ENCODE measurements at regions not wholly inside any gene's neighbourhood (a gene's known extent, or its start where the extent isn't known, plus 50 kb on each side); places are given as distances from the start of the nearest gene placed in this dataset.

- DNase-seq, result peak in 1 of 3 donors; percentile 43
- peak overlapping the region; percentile 37 for H3K9ac ChIP-seq (ENCODE audit: insufficient read depth, low read length, poor library complexity, severe bottlenecking)
- H3K9me3 Mint-ChIP-seq, result peaks cover 0 to 2% (median 0%) of the 10 kb centered on the region in 7 donors
- peak overlapping the region; percentile 66 to 90 (median 77) for H3K27ac Mint-ChIP-seq
- intact Hi-C loops (cut with micrococcal nuclease), result loop anchor here in 1 of 2 donors (5.0 to 10.0 kb wide), 2 partner anchors 34 to 52 kb away; no protein-coding TSS in a partner anchor
- peak overlapping the region; percentile 69 for H2AFZ ChIP-seq (ENCODE audit: insufficient read depth, low read depth, low read length, poor library complexity, severe bottlenecking)
- H3K27me3 Mint-ChIP-seq (ENCODE audit: low read depth in 3 of 3), result peaks cover 0 to 35% (median 0%) of the 10 kb centered on the region in 3 donors
- peaks cover 0 to 22% of the 10 kb centered on the region in 2 donors for H3K27me3 ChIP-seq (ENCODE audit: control insufficient read depth in 2 of 2, insufficient read depth in 2 of 2, low read length in 2 of 2)
- no peaks in the 10 kb centered on the region for H3K9me3 ChIP-seq (replicated peaks in 1 of 2; ENCODE audit: control insufficient read depth in 1 of 2, insufficient read depth in 1 of 2, low read length in 2 of 2)
- H3K27ac ChIP-seq (ENCODE audit: low read depth in 1 of 2, low read length in 2 of 2), result peak overlapping the region in 1 of 2 donors; percentile 59
- H3K36me3 Mint-ChIP-seq, result no peaks in the 10 kb centered on the region
- H3K4me1 Mint-ChIP-seq, result peaks cover 45% of the 10 kb centered on the region
- WGBS (ENCODE audit: insufficient coverage), result 43% methylated on average over 3 of the region's 10 CpGs
- H3K4me1 ChIP-seq (ENCODE audit: control insufficient read depth in 1 of 2, insufficient read depth in 2 of 2, low read length in 2 of 2), result peaks cover 37 to 61% of the 10 kb centered on the region in 2 donors
- H3K4me3 ChIP-seq (replicated peaks in 1 of 3; ENCODE audit: low read depth in 2 of 3, low read length in 3 of 3), result peak overlapping the region; percentile 17 to 64 (median 44)
- no peaks in the 10 kb centered on the region for H3K79me2 ChIP-seq (ENCODE audit: insufficient read depth, low read length)
- no peaks in the 10 kb centered on the region for H4K20me1 ChIP-seq (ENCODE audit: insufficient read depth, low read length)
- no peaks in the 10 kb centered on the region for H3K36me3 ChIP-seq (replicated peaks in 1 of 2; ENCODE audit: control insufficient read depth in 1 of 2, insufficient read depth in 2 of 2, low read length in 2 of 2)
- H3K4me2 ChIP-seq (replicated peaks; ENCODE audit: extremely low read depth, low read length, poor library complexity, severe bottlenecking), result peak overlapping the region; percentile 60
- TF ChIP-seq, protein P1, sequence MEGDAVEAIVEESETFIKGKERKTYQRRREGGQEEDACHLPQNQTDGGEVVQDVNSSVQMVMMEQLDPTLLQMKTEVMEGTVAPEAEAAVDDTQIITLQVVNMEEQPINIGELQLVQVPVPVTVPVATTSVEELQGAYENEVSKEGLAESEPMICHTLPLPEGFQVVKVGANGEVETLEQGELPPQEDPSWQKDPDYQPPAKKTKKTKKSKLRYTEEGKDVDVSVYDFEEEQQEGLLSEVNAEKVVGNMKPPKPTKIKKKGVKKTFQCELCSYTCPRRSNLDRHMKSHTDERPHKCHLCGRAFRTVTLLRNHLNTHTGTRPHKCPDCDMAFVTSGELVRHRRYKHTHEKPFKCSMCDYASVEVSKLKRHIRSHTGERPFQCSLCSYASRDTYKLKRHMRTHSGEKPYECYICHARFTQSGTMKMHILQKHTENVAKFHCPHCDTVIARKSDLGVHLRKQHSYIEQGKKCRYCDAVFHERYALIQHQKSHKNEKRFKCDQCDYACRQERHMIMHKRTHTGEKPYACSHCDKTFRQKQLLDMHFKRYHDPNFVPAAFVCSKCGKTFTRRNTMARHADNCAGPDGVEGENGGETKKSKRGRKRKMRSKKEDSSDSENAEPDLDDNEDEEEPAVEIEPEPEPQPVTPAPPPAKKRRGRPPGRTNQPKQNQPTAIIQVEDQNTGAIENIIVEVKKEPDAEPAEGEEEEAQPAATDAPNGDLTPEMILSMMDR (IDR thresholded peaks at IDR 0.05), result no peak
- peak overlapping the region; percentile 73 to 80 for H3K4me3 Mint-ChIP-seq
These were observed 605.9 kb upstream of the DIPK2B start for GRCh38 chrX:45806410-45807121.

- Histone ChIP-seq H3K27me3 (ENCODE audit: control insufficient read depth in 2 of 2, insufficient read depth in 2 of 2, low read length in 2 of 2) (peaks cover 0 to 23% of the 10 kb centered on the region in 2 donors), H3K9me3 (replicated peaks in 1 of 2; ENCODE audit: control insufficient read depth in 1 of 2, insufficient read depth in 1 of 2, low read length in 2 of 2) (no peaks in the 10 kb centered on the region), H3K9ac (ENCODE audit: insufficient read depth, low read length, poor library complexity, severe bottlenecking) (no peak overlapping the region), H3K4me1 (ENCODE audit: control insufficient read depth in 1 of 2, insufficient read depth in 2 of 2, low read length in 2 of 2) (peaks cover 45 to 73% of the 10 kb centered on the region in 2 donors), H3K4me3 (replicated peaks in 1 of 3; ENCODE audit: low read depth in 2 of 3, low read length in 3 of 3) (peak overlapping the region in 1 of 3 experiments; percentile 13), H3K79me2 (ENCODE audit: insufficient read depth, low read length) (no peaks in the 10 kb centered on the region), H2AFZ (ENCODE audit: insufficient read depth, low read depth, low read length, poor library complexity, severe bottlenecking) (no peak overlapping the region), H4K20me1 (ENCODE audit: insufficient read depth, low read length) (no peaks in the 10 kb centered on the region), H3K4me2 (replicated peaks; ENCODE audit: extremely low read depth, low read length, poor library complexity, severe bottlenecking) (peak overlapping the region; percentile 37), H3K36me3 (replicated peaks in 1 of 2; ENCODE audit: control insufficient read depth in 1 of 2, insufficient read depth in 2 of 2, low read length in 2 of 2) (no peaks in the 10 kb centered on the region), H3K27ac (ENCODE audit: low read depth in 1 of 2, low read length in 2 of 2) (peak overlapping the region in 1 of 2 donors; percentile 69)
- Mint-ChIP-seq H3K27ac (peak overlapping the region; percentile 70 to 88 (median 85)), H3K27me3 (ENCODE audit: low read depth in 3 of 3) (peaks cover 0 to 36% (median 0%) of the 10 kb centered on the region in 3 donors), H3K36me3 (peaks cover 0 to 1% of the 10 kb centered on the region in 2 donors), H3K9me3 (peaks cover 0 to 2% (median 0%) of the 10 kb centered on the region in 7 donors), H3K4me3 (peak overlapping the region in 1 of 2 donors; percentile 15), H3K4me1 (peaks cover 50% of the 10 kb centered on the region)
- WGBS (ENCODE audit: insufficient coverage), result no CpG with 5 or more reads among the region's 3 CpGs
- TF ChIP-seq, protein P1 (IDR thresholded peaks at IDR 0.05), result no peak
- peak in 1 of 3 donors; percentile 57 for DNase-seq
- intact Hi-C loops (cut with micrococcal nuclease), result loop anchor here in 1 of 2 donors (10.0 kb wide), 1 partner anchor 49 kb away; no protein-coding TSS in a partner anchor
These were observed 603.6 kb upstream of the DIPK2B start for GRCh38 chrX:45804276-45804675.
